HL-60 (cell line): ENCODE measurements at regions not wholly inside any gene's neighbourhood (a gene's known extent, or its start where the extent isn't known, plus 50 kb on each side); places are given as distances from the start of the nearest gene placed in this dataset.

Experiments used
- CTCF ChIP-seq: IDR thresholded peaks from one replicate; pipeline ENCODE4 v1.5.1; 2011; ENCODE audit warnings: low read length, control low read depth, inconsistent platforms; ENCODE audit not compliant: insufficient read depth
- POLR2AphosphoS5 ChIP-seq: IDR thresholded peaks from 2 replicates; pipeline ENCODE4 v1.6.1; 2012; ENCODE audit warnings: low read depth
- REST ChIP-seq: IDR thresholded peaks from 2 replicates; pipeline ENCODE4 v1.6.1; 2012; ENCODE audit warnings: low read depth; ENCODE audit not compliant: insufficient replicate concordance

- TF ChIP-seq CTCF (no peak), POLR2AphosphoS5 (no peak), REST (no peak)
Observed at GRCh38 chr4:123673971-123674370, 277.4 kb downstream of the SPRY1 start.
